ENCODE measurements at regions not wholly inside any gene's neighbourhood (a gene's known extent, or its start where the extent isn't known, plus 50 kb on each side); places are given as distances from the start of the nearest gene placed in this dataset.

- TF ChIP-seq CTCF (IDR thresholded peaks at IDR 0.05) (no peak), POLR2A (IDR thresholded peaks at IDR 0.05) (no peak)
Observed at GRCh38 chr1:98355656-98356383, 305.7 kb upstream of the SNX7 start.

All from adrenal gland (tissue), 5 donors.